ENCODE measurements at regions not wholly inside any gene's neighbourhood (a gene's known extent, or its start where the extent isn't known, plus 50 kb on each side); places are given as distances from the start of the nearest gene placed in this dataset.

- Histone ChIP-seq H3K4me2 (ENCODE audit: low read length) (no peak overlapping the region), H3K36me3 (ENCODE audit: control insufficient read depth in 1 of 2, insufficient read depth in 2 of 2, low read length in 2 of 2) (no peaks in the 10 kb centered on the region), H3K4me3 (replicated peaks in 1 of 2; ENCODE audit: low read depth in 1 of 2, low read length in 2 of 2) (no peak overlapping the region), H3K9ac (ENCODE audit: low read length) (no peak overlapping the region), H3K27me3 (ENCODE audit: insufficient read depth, low read length) (no peaks in the 10 kb centered on the region), H4K20me1 (ENCODE audit: insufficient read depth) (no peaks in the 10 kb centered on the region), H2AFZ (ENCODE audit: low read depth, low read length, poor library complexity, severe bottlenecking) (no peak overlapping the region), H3K27ac (ENCODE audit: low read depth, low read length) (no peak overlapping the region), H3K9me3 (ENCODE audit: control insufficient read depth in 1 of 2, insufficient read depth in 1 of 2, low read depth in 1 of 2, low read length in 2 of 2) (no peaks in the 10 kb centered on the region), H3K9me2 (ENCODE audit: insufficient read depth) (no peaks in the 10 kb centered on the region), H3K79me2 (ENCODE audit: insufficient read depth, low read length) (no peaks in the 10 kb centered on the region), H3K4me1 (ENCODE audit: control insufficient read depth in 1 of 2, insufficient read depth in 2 of 2, low read length in 2 of 2) (no peaks in the 10 kb centered on the region)
- DNase-seq (ENCODE audit: low read depth, low spot score) (no peak), ATAC-seq (no peak)
- ChIA-PET RAD21 (ENCODE audit: low non-redundant PET in 1 of 2, low total read pairs in 2 of 2, uncharacterized antibody in 2 of 2, unreplicated experiment in 2 of 2) (no interaction called here), POLR2A (no interaction called here), CTCF (no interaction called here)
- intact Hi-C loops (cut with micrococcal nuclease), result no loop called here
- no peak for TF ChIP-seq CTCF (IDR thresholded peaks at IDR 0.05 in 2 of 3, conservative IDR thresholded peaks at IDR 0.05 in 1 of 3; ENCODE audit: borderline replicate concordance in 1 of 3, insufficient read depth in 1 of 3, low read depth in 2 of 3, low read length in 2 of 3)
- TF ChIP-seq POLR2A (IDR thresholded peaks at IDR 0.05; ENCODE audit: borderline replicate concordance, extremely low read depth, insufficient read depth, insufficient read length), result no peak
- no peak for TF ChIP-seq ATF3 (IDR thresholded peaks at IDR 0.05)
- no peak for TF ChIP-seq POLR2AphosphoS5 (IDR thresholded peaks at IDR 0.05; ENCODE audit: low read depth, low read length)
- TF ChIP-seq SIN3A (IDR thresholded peaks at IDR 0.05; ENCODE audit: low read depth), result no peak
- no peak for TF ChIP-seq CEBPB (IDR thresholded peaks at IDR 0.05; ENCODE audit: low read depth)
- no peak for TF ChIP-seq ELF1 (IDR thresholded peaks at IDR 0.05; ENCODE audit: borderline replicate concordance, low read depth)
- TF ChIP-seq TCF7L2 (IDR thresholded peaks at IDR 0.05; ENCODE audit: borderline replicate concordance, extremely low read depth, insufficient read depth, insufficient read length), result no peak
- TF ChIP-seq JUND (IDR thresholded peaks at IDR 0.05), result no peak
- TF ChIP-seq ZNF274 (IDR thresholded peaks at IDR 0.05; ENCODE audit: low read depth, low read length), result no peak
- TF ChIP-seq EZH2 (IDR thresholded peaks at IDR 0.05), result no peak
- TF ChIP-seq REST (IDR thresholded peaks at IDR 0.05; ENCODE audit: low read depth), result no peak
- TF ChIP-seq EZH2phosphoT487 (IDR thresholded peaks at IDR 0.05; ENCODE audit: borderline replicate concordance), result no peak
- TF ChIP-seq CBX3 (IDR thresholded peaks at IDR 0.05; ENCODE audit: low read depth), result no peak
- TF ChIP-seq MAX (IDR thresholded peaks at IDR 0.05), result no peak
- no peak for TF ChIP-seq SP1 (IDR thresholded peaks at IDR 0.05; ENCODE audit: low read depth)
- TF ChIP-seq SRF (IDR thresholded peaks at IDR 0.05; ENCODE audit: low read depth), result no peak
- no peak for TF ChIP-seq ZFX (IDR thresholded peaks at IDR 0.05)
- no peak for TF ChIP-seq YY1 (IDR thresholded peaks at IDR 0.05; ENCODE audit: extremely low read depth, insufficient replicate concordance, low read depth, low read length)
- TF ChIP-seq RAD21 (IDR thresholded peaks at IDR 0.05; ENCODE audit: low read depth), result no peak
- no TSS peak for BruUV-seq (replicated peaks)
These were observed 128.2 kb downstream of the MZT1 start for GRCh38 chr13:72599178-72599743.
